H1 (cell line): ENCODE measurements at regions not wholly inside any gene's neighbourhood (a gene's known extent, or its start where the extent isn't known, plus 50 kb on each side); places are given as distances from the start of the nearest gene placed in this dataset.

ENCODE experiments used
- TBP ChIP-seq: IDR thresholded peaks from 2 replicates; pipeline ENCODE4 v1.6.1; 2011; ENCODE audit warnings: low read depth, low read length, improper control_type of control experiment

GRCh38 chr2:118403658-118404451 lies 315.6 kb downstream of the INSIG2 start (continued):
- no peak for TF ChIP-seq TBP
